ENCODE measurements at regions not wholly inside any gene's neighbourhood (a gene's known extent, or its start where the extent isn't known, plus 50 kb on each side); places are given as distances from the start of the nearest gene placed in this dataset.

DNA sequence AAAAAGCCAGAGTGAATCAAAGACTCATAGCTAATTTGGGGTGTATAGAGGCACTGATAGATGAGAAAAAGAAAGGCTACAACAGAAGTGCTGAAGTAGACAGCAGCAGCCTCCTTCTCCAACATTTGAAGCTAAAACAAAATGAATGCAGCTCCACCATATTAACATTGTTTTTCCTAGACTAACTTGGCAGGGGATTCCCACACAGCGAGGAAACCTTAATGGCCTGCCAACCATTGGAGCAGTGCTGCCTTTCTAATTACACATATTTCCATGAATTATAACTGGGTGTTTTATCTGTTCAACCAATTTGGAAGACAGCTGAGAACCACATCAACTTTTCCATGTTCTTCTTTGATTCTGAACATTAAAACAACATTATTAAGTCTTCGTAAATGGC lies 478.6 kb downstream of the LIG4 start:
- TF ChIP-seq, protein P1, sequence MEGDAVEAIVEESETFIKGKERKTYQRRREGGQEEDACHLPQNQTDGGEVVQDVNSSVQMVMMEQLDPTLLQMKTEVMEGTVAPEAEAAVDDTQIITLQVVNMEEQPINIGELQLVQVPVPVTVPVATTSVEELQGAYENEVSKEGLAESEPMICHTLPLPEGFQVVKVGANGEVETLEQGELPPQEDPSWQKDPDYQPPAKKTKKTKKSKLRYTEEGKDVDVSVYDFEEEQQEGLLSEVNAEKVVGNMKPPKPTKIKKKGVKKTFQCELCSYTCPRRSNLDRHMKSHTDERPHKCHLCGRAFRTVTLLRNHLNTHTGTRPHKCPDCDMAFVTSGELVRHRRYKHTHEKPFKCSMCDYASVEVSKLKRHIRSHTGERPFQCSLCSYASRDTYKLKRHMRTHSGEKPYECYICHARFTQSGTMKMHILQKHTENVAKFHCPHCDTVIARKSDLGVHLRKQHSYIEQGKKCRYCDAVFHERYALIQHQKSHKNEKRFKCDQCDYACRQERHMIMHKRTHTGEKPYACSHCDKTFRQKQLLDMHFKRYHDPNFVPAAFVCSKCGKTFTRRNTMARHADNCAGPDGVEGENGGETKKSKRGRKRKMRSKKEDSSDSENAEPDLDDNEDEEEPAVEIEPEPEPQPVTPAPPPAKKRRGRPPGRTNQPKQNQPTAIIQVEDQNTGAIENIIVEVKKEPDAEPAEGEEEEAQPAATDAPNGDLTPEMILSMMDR (conservative IDR thresholded peaks at IDR 0.05 in 1 of 2, IDR thresholded peaks at IDR 0.05 in 1 of 2; ENCODE audit: extremely low read depth in 1 of 2, insufficient read depth in 1 of 2, low read depth in 1 of 2, low read length in 2 of 2) = no peak
- no peak for TF ChIP-seq EZH2 (IDR thresholded peaks at IDR 0.05; ENCODE audit: borderline replicate concordance, low read length)
